ENCODE measurements at regions not wholly inside any gene's neighbourhood (a gene's known extent, or its start where the extent isn't known, plus 50 kb on each side); places are given as distances from the start of the nearest gene placed in this dataset.
A peak's percentile ranks its signal among the peaks of the same experiment; 100 is the strongest.

- DNase-seq (ENCODE audit: low read depth) = no peak
These were observed 369.9 kb upstream of the NRP1 start for GRCh38 chr10:33704214-33704830.

DNA sequence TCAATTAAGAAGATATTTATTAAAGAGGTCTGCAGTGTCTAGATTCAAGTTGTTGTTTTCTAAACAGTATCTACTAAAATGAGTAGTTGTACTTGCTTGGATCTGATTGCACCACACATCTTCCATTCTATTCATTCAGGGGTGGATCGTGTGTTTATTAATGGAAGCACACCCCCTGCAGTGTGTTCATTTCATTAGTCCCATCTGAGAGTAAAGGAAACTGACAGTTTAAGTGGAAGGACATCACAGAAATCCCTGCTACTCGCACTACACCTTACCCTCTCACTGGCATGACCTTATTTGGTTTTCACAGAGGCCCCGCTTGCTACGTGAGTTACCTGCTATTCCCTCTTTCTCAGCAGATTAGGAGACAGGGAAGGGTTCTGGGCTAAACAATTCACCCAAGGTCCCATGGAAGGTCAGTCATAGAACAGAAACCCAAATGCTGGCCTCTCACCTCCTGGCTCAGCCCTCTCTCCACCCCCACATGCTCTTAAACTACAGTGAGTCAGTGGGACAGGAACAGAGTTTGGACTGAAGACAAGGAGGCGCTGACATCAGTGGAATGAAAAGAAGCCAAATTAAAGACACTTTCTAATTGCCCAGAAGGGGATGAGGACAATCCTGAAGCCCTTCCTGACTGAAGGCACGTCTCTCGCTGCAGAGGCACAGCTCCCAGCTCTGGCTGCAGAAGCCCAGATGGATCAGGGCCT is 369.2 kb upstream of the NRP1 start:
- DNase-seq (ENCODE audit: low read depth) = peak; percentile 92

DNA sequence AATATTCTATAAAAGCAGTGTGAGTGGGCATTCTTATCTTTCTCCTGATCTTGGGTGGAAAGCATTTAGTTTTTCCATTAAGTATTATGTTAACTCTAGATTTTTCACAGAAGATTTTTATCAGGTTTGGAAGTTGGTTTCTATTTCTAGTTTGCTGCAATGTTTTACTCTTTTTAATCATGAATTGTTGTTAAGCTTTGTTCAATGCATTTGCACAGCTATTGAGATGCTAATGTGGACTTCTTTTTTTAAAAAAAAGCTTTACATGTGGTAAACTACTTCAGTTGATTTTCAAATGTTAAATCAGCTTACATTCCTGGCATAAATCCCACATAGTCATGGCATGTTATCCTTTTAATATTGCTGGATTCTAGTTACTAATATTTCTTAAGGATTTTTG is 363.6 kb upstream of the NRP1 start:
- DNase-seq (ENCODE audit: low read depth) = no peak

- DNase-seq (ENCODE audit: low read depth) = peak; percentile 52
These were observed 362.5 kb upstream of the NRP1 start for GRCh38 chr10:33697016-33697415.

- DNase-seq (ENCODE audit: low read depth) = no peak
These were observed 361.1 kb upstream of the NRP1 start for GRCh38 chr10:33695536-33695935.

DNA sequence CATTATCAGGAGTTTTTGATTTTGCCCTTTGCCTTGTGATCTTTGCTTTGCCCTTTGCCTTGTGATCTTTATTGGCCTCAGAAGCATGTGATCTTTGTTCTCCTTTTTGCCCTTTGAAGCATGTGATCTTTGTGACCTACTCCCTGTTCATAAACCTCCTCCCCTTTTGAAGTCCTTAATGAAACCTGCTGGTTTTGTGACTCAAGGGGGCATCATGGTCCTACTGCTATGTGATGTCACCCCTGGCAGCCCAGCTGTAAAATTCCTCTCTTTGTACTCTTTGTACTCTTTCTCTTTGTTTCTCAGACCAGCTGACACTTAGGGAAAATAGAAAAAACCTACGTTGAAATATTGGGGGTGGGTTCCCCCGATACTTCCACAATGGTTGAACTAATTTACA is 356.1 kb upstream of the NRP1 start:
- peak; percentile 46 for DNase-seq (ENCODE audit: low read depth)

- no peak for DNase-seq (ENCODE audit: low read depth)
These were observed 354.0 kb upstream of the NRP1 start for GRCh38 chr10:33688506-33688905.

DNA sequence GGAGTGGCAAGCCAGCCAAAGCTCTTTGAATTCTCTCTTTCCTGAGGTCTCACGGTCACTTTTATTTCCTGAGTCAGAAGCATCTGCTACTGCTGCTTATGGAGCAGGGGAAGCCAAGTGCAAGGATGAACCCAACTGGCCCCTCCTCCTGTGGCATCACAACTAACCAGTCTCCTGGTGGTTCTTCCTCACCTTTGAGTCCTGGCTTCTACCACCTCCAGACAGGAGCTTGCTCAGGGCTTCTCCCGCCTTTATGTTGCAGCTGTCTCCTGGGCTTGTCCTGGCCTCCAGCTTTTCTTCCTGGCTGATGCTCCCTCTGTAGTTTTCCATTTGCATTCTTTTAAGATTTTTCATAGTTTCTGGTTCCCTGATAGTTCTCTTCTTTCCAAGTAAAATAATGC is 349.7 kb upstream of the NRP1 start:
- DNase-seq (ENCODE audit: low read depth) = peak; percentile 53

DNA sequence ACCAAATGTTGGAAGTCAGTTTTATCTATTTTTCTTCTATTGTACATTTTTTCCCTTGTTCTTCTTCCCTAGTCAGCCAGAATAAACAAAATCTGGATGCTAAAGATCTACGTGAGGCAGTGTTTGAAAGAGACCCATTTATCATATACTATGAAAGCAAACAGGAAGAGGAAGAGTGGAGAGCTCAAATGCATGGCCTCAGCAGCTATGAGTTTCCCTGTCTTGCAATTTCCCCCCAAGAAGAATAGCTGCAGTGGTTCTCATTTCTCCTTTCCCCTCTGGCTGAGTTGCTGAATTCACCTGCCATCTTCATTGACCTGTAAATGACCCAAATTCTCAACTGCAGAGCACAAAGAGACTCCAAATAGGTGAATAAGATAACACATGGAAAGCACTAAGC is 347.1 kb upstream of the NRP1 start:
- no peak for DNase-seq (ENCODE audit: low read depth)

DNA sequence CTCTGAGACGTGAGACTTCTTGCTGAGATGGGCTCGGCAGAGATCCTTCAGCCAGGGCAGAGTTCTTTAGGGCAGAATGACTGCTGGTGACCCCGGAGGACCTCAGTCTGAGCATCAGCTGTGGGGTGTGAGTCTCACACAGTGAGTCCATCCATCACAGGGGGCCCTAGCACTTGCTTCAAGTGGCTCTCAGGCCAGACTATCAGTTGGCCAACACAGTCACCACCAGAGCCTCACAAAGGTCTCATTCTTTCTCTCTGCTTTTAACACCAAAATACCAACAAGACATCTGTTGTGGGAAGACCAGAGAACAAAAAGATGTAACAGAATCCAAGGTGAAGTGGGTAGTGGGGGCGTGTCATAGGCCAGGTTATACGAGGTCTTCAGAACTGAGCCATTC is 345.6 kb upstream of the NRP1 start:
- no peak for DNase-seq (ENCODE audit: low read depth)

DNA sequence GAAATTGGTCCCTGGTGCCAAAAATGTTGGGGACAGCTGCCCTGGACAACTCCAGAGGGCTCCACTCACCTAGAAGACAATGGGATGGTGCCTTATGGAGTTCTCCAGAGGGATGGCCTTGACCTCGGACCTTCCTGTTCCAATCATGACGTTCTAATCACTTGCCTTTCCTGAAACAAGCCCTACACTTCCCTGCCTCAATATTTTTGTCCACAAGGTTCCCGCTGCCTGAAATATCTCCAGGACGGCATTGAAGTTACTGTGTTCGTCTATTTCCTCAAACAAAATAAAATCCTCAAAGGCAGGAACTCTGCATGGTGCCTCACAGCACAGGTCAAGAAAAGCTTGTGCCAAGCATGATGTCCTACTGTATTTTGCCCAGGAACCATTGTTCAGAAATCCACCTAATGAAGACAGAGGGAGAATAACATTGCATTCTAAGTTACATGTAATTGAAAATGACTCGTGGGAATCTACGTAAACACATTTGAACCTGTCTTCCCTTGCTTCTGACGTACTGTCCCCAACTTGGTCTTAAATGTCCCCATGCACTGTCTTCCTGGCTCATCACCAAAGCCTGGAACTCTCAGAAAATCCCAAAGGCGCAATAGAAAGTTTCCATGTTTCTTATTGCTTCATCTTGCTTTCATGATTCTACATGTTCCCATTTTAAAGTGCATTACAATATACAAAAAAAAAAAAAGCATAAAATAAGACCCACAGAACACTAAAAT is 342.3 kb upstream of the NRP1 start:
- DNase-seq (ENCODE audit: low read depth) = no peak

DNA sequence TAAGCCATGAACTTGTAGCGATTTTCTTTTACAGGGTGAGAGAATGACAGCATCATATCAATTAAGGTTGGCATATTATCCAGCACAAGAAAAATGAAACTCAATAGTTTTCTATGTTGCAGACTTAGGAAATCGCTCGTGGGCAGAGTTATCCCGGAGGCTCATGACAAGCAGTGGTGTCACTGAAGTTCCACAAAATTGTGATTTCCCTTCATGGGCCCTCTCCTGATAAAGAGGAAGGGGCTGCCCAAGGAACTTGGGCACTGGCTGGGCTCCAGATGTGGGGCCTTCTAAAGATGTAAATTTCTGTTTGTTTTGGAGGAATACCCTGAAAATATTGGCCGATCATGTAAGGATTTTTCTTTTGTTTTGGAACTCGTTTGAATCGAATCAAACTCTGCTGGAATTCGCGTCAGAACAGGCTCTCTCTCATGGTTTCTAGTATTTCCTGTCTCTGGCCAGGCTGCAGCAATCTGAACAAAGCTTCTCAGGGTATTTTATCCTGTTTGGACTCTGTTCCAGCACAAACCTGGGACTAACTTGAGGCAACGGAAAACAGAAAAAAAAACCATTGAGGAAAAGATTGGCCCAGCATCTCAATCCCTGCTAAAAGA is 340.6 kb upstream of the NRP1 start:
- DNase-seq (ENCODE audit: low read depth) = no peak

DNA sequence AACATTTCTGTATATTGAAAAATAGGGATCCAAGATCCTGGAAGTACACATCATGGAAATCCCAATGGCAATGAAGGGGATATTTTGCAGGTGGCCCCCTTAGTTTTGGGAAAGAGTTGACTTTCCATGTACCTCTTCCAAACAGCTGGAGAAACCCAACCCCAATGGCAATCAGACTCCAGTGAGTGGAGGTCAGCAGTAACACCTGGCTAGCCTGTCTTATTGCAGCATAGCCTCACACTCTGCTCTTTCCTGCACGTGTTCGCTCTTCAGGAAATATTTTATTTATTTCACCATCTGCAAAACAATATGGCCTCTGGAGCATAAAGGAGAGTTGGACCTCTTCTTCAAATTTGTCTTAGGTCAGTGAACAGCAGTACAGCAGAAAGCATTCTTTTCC is 340.0 kb upstream of the NRP1 start:
- DNase-seq (ENCODE audit: low read depth) = no peak

DNA sequence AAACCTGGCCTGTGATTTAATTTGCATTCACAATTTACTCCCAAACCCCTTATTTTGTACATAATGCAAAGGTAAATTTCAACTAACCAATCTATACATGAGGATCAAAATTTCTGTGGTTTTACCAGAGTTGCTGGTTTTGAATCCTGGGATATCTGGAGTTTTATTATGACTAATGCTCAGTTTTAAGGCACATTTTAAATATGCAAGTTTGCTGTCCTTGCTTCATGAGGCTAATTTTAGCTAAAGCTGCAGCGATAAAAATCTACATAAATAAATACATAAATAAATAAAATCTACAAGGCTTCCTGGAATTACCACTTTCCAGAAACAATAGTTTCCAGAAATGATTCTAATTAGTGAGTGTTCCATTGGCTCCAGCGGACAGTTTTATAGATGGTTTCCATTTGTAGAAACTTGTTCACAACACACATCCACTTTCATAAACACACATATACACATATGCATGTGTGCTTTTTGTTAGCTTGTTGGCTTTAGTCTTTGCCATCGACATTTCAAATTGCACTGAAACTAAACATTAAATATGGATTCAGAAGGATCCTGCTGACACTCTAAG is 339.5 kb upstream of the NRP1 start:
- no peak for DNase-seq (ENCODE audit: low read depth)

DNA sequence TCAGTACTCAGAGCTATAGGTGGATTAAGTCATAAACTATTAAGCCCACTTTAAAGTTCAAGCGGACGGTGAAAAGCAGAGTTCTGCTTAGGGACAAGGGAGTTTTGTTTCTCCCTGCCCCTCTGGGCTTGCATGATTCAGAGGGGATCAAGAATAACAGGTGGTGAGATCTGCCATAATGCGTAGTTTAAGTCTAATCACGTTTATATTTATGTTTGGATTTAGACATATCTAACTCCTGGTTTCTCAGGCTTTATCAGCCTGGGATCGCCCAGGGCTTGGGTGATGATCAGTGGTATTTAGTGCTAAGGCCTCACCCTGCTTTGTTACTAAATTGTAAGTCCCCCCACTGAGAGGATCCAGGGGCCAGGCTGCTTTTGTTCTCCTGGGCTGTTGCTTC is 335.4 kb upstream of the NRP1 start:
- DNase-seq (ENCODE audit: low read depth) = no peak

DNA sequence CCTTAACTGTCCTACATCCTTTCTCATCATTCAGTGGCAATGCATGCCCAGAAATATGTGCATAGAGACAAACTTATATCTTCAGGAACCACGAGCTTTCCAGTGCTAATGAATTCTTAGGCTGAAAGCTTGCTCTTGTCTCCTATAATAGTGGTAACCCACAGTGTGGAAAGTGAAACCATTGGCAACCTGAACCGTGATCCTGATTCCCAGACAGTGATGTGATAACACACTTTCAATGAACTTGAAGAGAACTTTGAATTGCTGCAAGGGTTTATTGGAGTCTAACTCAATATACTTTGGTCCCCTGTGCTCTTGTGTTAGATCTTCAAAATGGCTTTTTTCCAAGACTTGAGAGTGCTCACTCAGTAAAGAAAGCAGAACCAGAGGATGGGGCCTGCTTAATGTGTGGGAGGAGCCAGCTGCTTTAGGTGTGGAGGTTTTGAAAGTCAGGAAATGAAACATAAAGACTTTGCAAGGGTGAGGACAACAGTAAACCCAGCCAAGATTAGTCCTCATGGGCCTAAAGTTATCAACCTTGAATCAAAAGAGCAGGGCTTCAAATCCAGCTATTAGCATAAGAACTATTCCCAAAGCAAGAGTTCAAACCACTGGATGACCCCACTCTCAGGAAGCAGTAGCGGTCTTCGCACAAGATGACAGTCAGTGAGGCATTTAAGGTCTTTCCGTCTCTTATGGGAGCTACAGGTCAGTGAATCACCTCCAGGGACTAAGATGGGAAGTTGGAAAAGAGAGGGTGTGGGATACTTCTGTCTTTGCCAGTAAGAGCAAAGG is 332.4 kb upstream of the NRP1 start:
- DNase-seq (ENCODE audit: low read depth) = peak; percentile 65

GRCh38 chr10:33665501-33665900 is 331.0 kb upstream of the NRP1 start:
- no peak for DNase-seq (ENCODE audit: low read depth)

DNA sequence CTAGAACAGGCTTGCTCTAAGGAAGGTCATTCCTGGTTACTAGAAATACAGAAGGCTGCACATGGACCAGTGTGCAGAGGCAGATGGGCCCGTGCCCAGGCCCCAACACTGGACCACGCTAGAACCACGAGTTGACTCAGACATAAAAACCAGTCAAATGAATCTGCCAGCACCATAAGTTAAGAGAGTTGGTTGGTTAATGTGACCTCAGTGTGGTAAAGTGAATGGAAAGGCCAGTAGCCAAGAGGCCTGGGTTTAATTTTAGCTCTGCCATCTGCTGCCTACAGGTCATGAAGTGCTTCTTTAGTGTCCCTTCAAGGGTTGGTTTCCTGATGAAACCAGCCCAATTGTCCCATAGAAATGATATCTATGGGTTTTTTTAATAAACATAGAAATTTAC is 329.6 kb upstream of the NRP1 start:
- peak; percentile 95 for DNase-seq (ENCODE audit: low read depth)

DNA sequence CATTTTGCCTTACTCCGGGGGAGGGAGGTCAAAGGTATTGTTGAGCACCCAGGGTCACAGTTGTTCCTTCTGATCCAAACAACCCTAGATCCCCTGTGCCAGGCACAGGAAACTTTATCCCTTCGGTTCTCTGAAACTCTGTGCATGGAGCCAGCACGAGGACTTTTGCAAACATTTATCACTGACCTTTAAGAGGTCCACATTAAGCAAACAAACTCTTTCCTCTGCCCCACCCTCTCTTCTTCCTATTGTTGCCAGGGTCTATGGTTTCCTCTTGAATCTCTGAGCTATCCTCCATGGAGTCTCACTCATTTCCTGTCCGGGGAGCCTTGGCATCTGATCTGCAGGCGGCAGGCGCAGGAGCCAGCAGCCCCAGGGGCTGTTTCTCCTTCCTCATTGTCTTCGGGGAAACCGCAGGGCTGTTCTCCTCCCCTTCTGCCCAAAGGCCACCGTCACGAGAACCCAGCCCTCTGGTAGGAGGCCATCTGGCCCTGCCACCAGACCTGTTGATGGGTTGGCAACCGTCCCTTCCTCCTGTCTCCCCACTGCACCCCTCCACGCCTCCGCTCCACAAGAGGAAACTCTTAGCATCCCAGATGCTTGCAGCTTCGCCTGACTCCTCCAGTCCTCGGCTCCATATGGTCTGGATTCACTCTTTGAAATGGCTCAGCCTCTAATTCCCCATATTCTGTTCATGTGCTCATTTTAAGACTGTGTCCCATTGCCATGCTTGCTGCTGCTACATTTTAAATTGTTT is 327.3 kb upstream of the NRP1 start:
- DNase-seq (ENCODE audit: low read depth) = peak; percentile 100

GRCh38 chr10:33660329-33660728 is 325.9 kb upstream of the NRP1 start:
- DNase-seq (ENCODE audit: low read depth) = no peak

GRCh38 chr10:33657913-33658312 is 323.4 kb upstream of the NRP1 start:
- DNase-seq (ENCODE audit: low read depth) = no peak

Data from RPMI7951 (cell line).